ENCODE measurements at regions not wholly inside any gene's neighbourhood (a gene's known extent, or its start where the extent isn't known, plus 50 kb on each side); places are given as distances from the start of the nearest gene placed in this dataset.
A peak's percentile ranks its signal among the peaks of the same experiment; 100 is the strongest.

DNA sequence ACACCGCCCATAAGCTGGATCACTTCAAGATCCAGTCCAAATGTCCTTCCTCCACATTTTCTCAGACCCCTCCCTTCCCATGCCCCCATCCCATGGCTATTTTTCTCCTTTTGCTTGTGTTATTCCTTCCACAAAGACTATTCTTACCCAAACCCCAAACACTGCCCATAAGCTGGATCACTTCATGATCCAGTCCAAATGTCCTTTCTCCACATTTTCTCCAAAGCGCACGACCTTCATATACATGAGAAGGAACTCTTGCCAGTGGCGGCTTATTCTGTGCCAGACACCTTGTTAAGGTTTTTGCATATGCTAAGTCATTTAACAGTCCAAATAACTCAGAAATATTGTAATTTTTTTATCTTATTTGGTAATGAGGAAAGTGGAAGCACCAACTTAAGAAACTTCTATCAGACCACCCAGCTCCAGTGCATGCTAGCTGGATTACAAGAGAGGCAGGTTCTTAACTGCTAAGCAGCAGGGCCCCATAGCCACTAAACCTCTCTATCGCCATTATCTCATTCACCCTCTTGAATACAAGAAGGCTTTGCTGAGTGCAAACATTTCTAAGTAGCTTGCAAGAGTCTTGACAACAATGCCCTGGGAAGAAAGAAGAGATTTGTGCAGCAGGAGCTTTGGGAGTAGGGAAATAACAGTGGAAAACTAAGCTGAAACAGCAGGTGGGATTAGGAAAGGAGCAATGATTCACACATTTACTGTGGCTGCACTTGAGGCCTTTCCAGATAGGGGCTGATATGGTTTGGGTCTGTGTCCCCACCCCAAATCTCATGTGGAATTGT lies 428.2 kb upstream of the MAF start:
- TF ChIP-seq, protein P1, sequence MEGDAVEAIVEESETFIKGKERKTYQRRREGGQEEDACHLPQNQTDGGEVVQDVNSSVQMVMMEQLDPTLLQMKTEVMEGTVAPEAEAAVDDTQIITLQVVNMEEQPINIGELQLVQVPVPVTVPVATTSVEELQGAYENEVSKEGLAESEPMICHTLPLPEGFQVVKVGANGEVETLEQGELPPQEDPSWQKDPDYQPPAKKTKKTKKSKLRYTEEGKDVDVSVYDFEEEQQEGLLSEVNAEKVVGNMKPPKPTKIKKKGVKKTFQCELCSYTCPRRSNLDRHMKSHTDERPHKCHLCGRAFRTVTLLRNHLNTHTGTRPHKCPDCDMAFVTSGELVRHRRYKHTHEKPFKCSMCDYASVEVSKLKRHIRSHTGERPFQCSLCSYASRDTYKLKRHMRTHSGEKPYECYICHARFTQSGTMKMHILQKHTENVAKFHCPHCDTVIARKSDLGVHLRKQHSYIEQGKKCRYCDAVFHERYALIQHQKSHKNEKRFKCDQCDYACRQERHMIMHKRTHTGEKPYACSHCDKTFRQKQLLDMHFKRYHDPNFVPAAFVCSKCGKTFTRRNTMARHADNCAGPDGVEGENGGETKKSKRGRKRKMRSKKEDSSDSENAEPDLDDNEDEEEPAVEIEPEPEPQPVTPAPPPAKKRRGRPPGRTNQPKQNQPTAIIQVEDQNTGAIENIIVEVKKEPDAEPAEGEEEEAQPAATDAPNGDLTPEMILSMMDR (IDR thresholded peaks at IDR 0.05; ENCODE audit: unreplicated experiment): no peak
- H3K27ac Mint-ChIP-seq: no peak overlapping the region
- H3K36me3 Mint-ChIP-seq: no peaks in the 10 kb centered on the region
- H3K4me1 Mint-ChIP-seq: peaks cover 9% of the 10 kb centered on the region
- H3K9me3 Mint-ChIP-seq: peaks cover 13% of the 10 kb centered on the region
- no peak overlapping the region for H3K4me3 Mint-ChIP-seq
- no peak for DNase-seq (ENCODE audit: low spot score in 2 of 2, unreplicated experiment in 2 of 2)
- no peaks in the 10 kb centered on the region for H3K27me3 Mint-ChIP-seq (ENCODE audit: low read depth)

DNA sequence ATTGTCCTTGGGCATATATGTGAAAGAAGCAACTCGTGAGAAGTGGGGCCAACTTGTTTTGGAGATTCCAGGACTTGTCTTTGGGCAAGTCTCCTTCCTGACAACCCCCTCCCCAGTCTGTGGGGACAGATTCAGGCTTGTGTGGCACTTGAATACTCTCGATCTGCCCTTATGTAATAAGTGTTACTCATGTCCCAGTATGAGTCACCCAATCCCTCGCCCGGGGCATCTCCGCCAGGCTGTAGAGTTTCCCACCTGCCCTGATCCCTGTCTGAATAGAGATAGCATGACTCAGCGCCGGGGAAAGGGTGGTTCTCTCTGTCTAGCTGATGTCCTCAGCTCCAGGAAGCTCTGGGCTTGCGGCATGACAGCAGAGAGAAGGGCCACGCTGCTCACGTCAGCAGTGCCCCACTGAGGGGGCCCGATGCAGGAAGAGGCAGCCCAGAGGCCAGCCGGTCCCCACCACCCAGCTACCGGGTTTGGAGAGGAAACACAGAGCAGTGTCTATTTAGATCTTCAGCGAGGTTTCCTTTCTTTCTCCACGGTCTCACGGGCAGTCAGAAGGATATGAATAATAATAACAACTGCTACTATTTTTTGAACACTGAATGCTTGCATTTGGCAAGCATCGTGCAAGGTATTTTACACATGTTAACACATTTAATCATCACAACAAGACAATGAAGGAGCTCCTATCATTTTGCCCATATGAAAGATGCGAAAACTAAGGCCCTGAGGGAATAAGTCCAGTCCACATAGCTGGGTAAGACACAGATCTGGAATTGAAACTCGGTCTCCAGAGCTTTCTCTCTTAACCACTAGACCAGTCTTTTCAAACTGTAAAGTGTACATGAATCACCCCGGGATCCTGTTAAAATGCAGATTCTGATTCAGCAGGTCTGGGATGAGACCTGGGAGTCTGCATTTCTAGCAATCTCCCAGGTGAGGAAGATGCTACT lies 426.7 kb upstream of the MAF start:
- Mint-ChIP-seq H3K27me3 (ENCODE audit: low read depth) (no peaks in the 10 kb centered on the region), H3K4me1 (peaks cover 9% of the 10 kb centered on the region), H3K27ac (peak overlapping the region; percentile 17), H3K36me3 (no peaks in the 10 kb centered on the region), H3K9me3 (no peaks in the 10 kb centered on the region), H3K4me3 (no peak overlapping the region)
- TF ChIP-seq, protein P1 (IDR thresholded peaks at IDR 0.05; ENCODE audit: unreplicated experiment): no peak
- peak; percentile 33 to 57 for DNase-seq (ENCODE audit: low spot score in 2 of 2, unreplicated experiment in 2 of 2)

DNA sequence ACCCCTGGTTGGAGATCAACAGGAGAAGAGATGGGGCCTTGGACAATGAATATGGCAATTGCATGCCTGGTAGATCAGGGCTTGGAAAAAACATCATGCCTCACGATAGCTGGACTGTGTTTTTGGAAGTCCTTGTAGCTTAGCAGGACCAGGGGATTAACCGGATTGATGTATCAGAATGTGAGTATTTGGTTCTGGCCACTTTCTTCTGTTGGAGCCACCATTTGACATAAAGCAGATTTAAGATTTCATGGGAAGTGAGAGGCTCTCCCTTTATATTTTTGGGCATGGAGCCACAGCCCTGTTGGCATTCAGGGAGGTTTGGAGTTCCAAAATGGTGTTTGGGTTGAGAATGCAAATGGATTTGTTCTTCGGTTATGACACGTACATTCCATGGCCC lies 424.7 kb upstream of the MAF start:
- peaks cover 2% of the 10 kb centered on the region for H3K27me3 Mint-ChIP-seq (ENCODE audit: low read depth)
- H3K4me1 Mint-ChIP-seq: peaks cover 9% of the 10 kb centered on the region
- DNase-seq (ENCODE audit: low spot score in 2 of 2, unreplicated experiment in 2 of 2): no peak
- no peak overlapping the region for H3K4me3 Mint-ChIP-seq
- no peaks in the 10 kb centered on the region for H3K9me3 Mint-ChIP-seq
- H3K36me3 Mint-ChIP-seq: no peaks in the 10 kb centered on the region
- H3K27ac Mint-ChIP-seq: no peak overlapping the region
- TF ChIP-seq, protein P1 (IDR thresholded peaks at IDR 0.05; ENCODE audit: unreplicated experiment): no peak

DNA sequence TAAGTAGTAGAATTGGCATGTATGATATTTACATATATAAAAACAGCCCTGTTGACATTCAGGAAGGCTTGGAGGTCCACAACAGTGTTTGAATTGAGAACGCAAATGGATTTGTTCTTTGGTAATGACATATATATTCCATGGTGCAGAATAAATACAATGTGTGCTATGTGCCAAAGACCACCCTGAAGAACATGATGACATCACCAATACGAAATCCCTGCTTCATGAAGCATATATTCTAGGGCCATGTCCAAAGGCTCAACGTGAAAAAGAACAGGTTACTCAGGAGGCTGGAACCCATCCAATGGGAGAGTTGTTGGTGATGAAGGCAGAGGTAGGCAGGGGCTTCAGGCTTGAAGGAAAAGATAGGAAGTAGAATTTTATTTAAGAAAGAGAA lies 423.9 kb upstream of the MAF start:
- Mint-ChIP-seq H3K4me3 (no peak overlapping the region), H3K27me3 (ENCODE audit: low read depth) (peaks cover 2% of the 10 kb centered on the region), H3K9me3 (no peaks in the 10 kb centered on the region), H3K36me3 (no peaks in the 10 kb centered on the region), H3K4me1 (peaks cover 9% of the 10 kb centered on the region), H3K27ac (no peak overlapping the region)
- DNase-seq (ENCODE audit: low spot score in 2 of 2, unreplicated experiment in 2 of 2): no peak
- TF ChIP-seq, protein P1 (IDR thresholded peaks at IDR 0.05; ENCODE audit: unreplicated experiment): no peak

DNA sequence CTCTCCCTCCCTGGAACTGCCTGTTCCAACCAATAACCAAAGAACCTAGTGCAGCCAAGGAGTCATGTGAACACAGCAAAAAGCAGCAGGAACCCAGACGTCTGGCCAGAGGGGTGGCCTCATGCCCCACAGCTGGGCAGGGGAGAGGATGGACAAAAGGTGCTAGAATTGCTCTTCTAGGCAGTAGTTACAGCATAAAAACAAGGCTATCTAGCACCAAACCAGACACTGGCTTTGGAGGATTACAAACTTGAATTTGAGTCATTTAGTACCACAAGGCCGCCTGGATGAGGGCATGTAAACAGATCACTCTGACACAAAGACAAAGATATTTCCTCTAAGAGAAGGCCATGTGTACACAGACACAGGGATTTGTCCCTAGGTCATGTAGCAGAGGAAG lies 423.3 kb upstream of the MAF start:
- peaks cover 9% of the 10 kb centered on the region for H3K4me1 Mint-ChIP-seq
- no peaks in the 10 kb centered on the region for H3K36me3 Mint-ChIP-seq
- no peak for DNase-seq (ENCODE audit: low spot score in 2 of 2, unreplicated experiment in 2 of 2)
- peaks cover 5% of the 10 kb centered on the region for H3K27me3 Mint-ChIP-seq (ENCODE audit: low read depth)
- TF ChIP-seq, protein P1 (IDR thresholded peaks at IDR 0.05; ENCODE audit: unreplicated experiment): no peak
- H3K9me3 Mint-ChIP-seq: no peaks in the 10 kb centered on the region
- H3K4me3 Mint-ChIP-seq: no peak overlapping the region
- no peak overlapping the region for H3K27ac Mint-ChIP-seq
